Neutrophil (primary cell): ENCODE measurements at regions not wholly inside any gene's neighbourhood (a gene's known extent, or its start where the extent isn't known, plus 50 kb on each side); places are given as distances from the start of the nearest gene placed in this dataset.

Experiments used
- H3K27ac ChIP-seq: fragments of 200-600 bp; sonication (generic); 2 replicates; pipeline ENCODE4 v1.5.1; 2016; ENCODE audit warnings: mild to moderate bottlenecking, moderate library complexity
- H3K27me3 ChIP-seq: fragments of 200-600 bp; sonication (generic); 2 replicates; pipeline ENCODE4 v1.6.0; 2016; ENCODE audit warnings: mild to moderate bottlenecking
- H3K36me3 ChIP-seq: fragments of 200-600 bp; sonication (generic); 2 replicates; pipeline ENCODE4 v1.5.1; 2017
- H3K4me1 ChIP-seq, 2 experiments: fragments of 200-600 bp in 1 of 2; sonication (generic) in 1 of 2; 1 replicate in 1 of 2; 2 replicates in 1 of 2; pipeline versions ENCODE4 v1.5.1 to v1.6.1; 2013 to 2016; ENCODE audit warnings: low read depth in 1 of 2, low read length in 1 of 2, mild to moderate bottlenecking in 1 of 2, moderate library complexity in 1 of 2; ENCODE audit not compliant: control insufficient read depth in 1 of 2, insufficient read depth in 1 of 2
- H3K4me3 ChIP-seq, 2 experiments: fragments of 200-600 bp in 1 of 2; sonication (generic) in 1 of 2; 1 replicate in 1 of 2; 2 replicates in 1 of 2; pipeline ENCODE4 v1.5.1; 2013 to 2016; ENCODE audit warnings: low read depth in 1 of 2, low read length in 1 of 2, mild to moderate bottlenecking in 1 of 2, moderate library complexity in 1 of 2
- H3K9me3 ChIP-seq: fragments of 200-600 bp; sonication (generic); 2 replicates; pipeline ENCODE4 v1.5.1; 2016
- CTCF ChIP-seq: fragments of 200-600 bp; sonication (generic); IDR thresholded peaks from 2 replicates; pipeline ENCODE4 v1.5.1; 2016; ENCODE audit warnings: antibody characterized with exemption

- H3K36me3 ChIP-seq: no peaks in the 10 kb centered on the region
- H3K4me1 ChIP-seq: no peaks in the 10 kb centered on the region
- H3K4me3 ChIP-seq: no peak overlapping the region
- no peak for TF ChIP-seq CTCF
- H3K9me3 ChIP-seq: no peaks in the 10 kb centered on the region
- H3K27me3 ChIP-seq: no peaks in the 10 kb centered on the region
- no peak overlapping the region for H3K27ac ChIP-seq
Observed at GRCh38 chrX:39425124-39425806, 624.0 kb downstream of the MID1IP1 start.

GRCh38 chrX:39426101-39426500 is 624.8 kb downstream of the MID1IP1 start:
- H3K36me3 ChIP-seq: no peaks in the 10 kb centered on the region
- H3K4me3 ChIP-seq: no peak overlapping the region
- no peak overlapping the region for H3K27ac ChIP-seq
- no peaks in the 10 kb centered on the region for H3K27me3 ChIP-seq
- no peaks in the 10 kb centered on the region for H3K9me3 ChIP-seq
- no peaks in the 10 kb centered on the region for H3K4me1 ChIP-seq
- no peak for TF ChIP-seq CTCF

GRCh38 chrX:39427492-39427891 is 626.2 kb downstream of the MID1IP1 start:
- no peaks in the 10 kb centered on the region for H3K4me1 ChIP-seq
- no peaks in the 10 kb centered on the region for H3K27me3 ChIP-seq
- H3K4me3 ChIP-seq: no peak overlapping the region
- no peak overlapping the region for H3K27ac ChIP-seq
- no peak for TF ChIP-seq CTCF
- H3K36me3 ChIP-seq: no peaks in the 10 kb centered on the region
- no peaks in the 10 kb centered on the region for H3K9me3 ChIP-seq

- no peak for TF ChIP-seq CTCF
- Histone ChIP-seq H3K36me3 (no peaks in the 10 kb centered on the region), H3K9me3 (no peaks in the 10 kb centered on the region), H3K4me1 (no peaks in the 10 kb centered on the region), H3K27me3 (no peaks in the 10 kb centered on the region), H3K4me3 (no peak overlapping the region), H3K27ac (no peak overlapping the region)
Observed at GRCh38 chrX:39427906-39428305, 626.6 kb downstream of the MID1IP1 start.

GRCh38 chrX:39430551-39430950 is 629.3 kb downstream of the MID1IP1 start:
- H3K4me3 ChIP-seq: no peak overlapping the region
- no peak for TF ChIP-seq CTCF
- H3K27ac ChIP-seq: no peak overlapping the region
- no peaks in the 10 kb centered on the region for H3K27me3 ChIP-seq
- no peaks in the 10 kb centered on the region for H3K36me3 ChIP-seq
- H3K9me3 ChIP-seq: no peaks in the 10 kb centered on the region
- H3K4me1 ChIP-seq: no peaks in the 10 kb centered on the region
